ENCODE measurements at regions not wholly inside any gene's neighbourhood (a gene's known extent, or its start where the extent isn't known, plus 50 kb on each side); places are given as distances from the start of the nearest gene placed in this dataset.

GRCh38 chr10:63057509-63057908, 75.6 kb upstream of the NRBF2 start:
- TF ChIP-seq, protein P1, sequence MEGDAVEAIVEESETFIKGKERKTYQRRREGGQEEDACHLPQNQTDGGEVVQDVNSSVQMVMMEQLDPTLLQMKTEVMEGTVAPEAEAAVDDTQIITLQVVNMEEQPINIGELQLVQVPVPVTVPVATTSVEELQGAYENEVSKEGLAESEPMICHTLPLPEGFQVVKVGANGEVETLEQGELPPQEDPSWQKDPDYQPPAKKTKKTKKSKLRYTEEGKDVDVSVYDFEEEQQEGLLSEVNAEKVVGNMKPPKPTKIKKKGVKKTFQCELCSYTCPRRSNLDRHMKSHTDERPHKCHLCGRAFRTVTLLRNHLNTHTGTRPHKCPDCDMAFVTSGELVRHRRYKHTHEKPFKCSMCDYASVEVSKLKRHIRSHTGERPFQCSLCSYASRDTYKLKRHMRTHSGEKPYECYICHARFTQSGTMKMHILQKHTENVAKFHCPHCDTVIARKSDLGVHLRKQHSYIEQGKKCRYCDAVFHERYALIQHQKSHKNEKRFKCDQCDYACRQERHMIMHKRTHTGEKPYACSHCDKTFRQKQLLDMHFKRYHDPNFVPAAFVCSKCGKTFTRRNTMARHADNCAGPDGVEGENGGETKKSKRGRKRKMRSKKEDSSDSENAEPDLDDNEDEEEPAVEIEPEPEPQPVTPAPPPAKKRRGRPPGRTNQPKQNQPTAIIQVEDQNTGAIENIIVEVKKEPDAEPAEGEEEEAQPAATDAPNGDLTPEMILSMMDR (IDR thresholded peaks at IDR 0.05; ENCODE audit: low read length): no peak
- TF ChIP-seq EZH2 (optimal IDR thresholded peaks at IDR 0.05; ENCODE audit: low read depth, low read length): no peak
